Activated B cell treated with CpG ODN at 0.5 μM for 24 hours (primary cell): ENCODE measurements at regions not wholly inside any gene's neighbourhood (a gene's known extent, or its start where the extent isn't known, plus 50 kb on each side); places are given as distances from the start of the nearest gene placed in this dataset.

Experiments
- ATAC-seq: fragments of 200-7000 bp; cut with Tn5 transposase; one replicate; pipeline ENCODE4 v1.10.0; 2021; ENCODE audit warnings: low read depth, mild to moderate bottlenecking, moderate library complexity
- CTCF ChIA-PET: fragments of 350-600 bp; sonication (Branson Sonifier 250); formaldehyde crosslinking; loops from one replicate; lab custom pipeline; 2021; ENCODE audit warnings: antibody characterized with exemption; lab: Charles Lee
- POLR2A ChIA-PET: fragments of 350-600 bp; sonication (Branson Sonifier 250); formaldehyde crosslinking; loops from one replicate; lab custom pipeline; 2021; ENCODE audit warnings: antibody characterized with exemption; lab: Charles Lee
- DNase-seq: peaks from one replicate; pipeline ENCODE4 v3.0.0; 2022
- H3K27ac Mint-ChIP-seq: one replicate; pipeline ENCODE4 v1.8.0; 2020; ENCODE audit warnings: mixed read lengths
- H3K27me3 Mint-ChIP-seq: one replicate; pipeline ENCODE4 v1.8.0; 2021; ENCODE audit warnings: mixed read lengths
- H3K36me3 Mint-ChIP-seq: one replicate; pipeline ENCODE4 v1.8.0; 2021; ENCODE audit warnings: low read depth, mixed read lengths
- H3K4me1 Mint-ChIP-seq: one replicate; pipeline ENCODE4 v1.8.0; 2021; ENCODE audit warnings: mixed read lengths
- H3K4me3 Mint-ChIP-seq: one replicate; pipeline ENCODE4 v1.8.0; 2020; ENCODE audit warnings: mild to moderate bottlenecking, mixed read lengths
- H3K9me3 Mint-ChIP-seq: one replicate; pipeline ENCODE4 v1.8.0; 2020; ENCODE audit warnings: mixed read lengths
- CTCF ChIP-seq: fragments of 200-600 bp; IDR thresholded peaks from one replicate; pipeline ENCODE4 v1.8.0; 2022; ENCODE audit warnings: antibody characterized with exemption, mild to moderate bottlenecking
- intact Hi-C: fragments of 100-400 bp; cut with micrococcal nuclease; formaldehyde crosslinking; loops from one replicate; pipeline ENCODE4 v1.15.1; 2024

- Mint-ChIP-seq H3K36me3 (no peaks in the 10 kb centered on the region), H3K9me3 (no peaks in the 10 kb centered on the region), H3K27ac (no peak overlapping the region), H3K4me3 (no peak overlapping the region), H3K4me1 (no peaks in the 10 kb centered on the region), H3K27me3 (peaks cover 14% of the 10 kb centered on the region)
- DNase-seq, result no peak
- ATAC-seq, result no peak
- ChIA-PET POLR2A (no interaction called here), CTCF (interaction anchor here (1.2 to 5.7 kb wide), 8 partner anchors 9 to 1549 kb away, joined by 3 to 36 read pairs (median 6); no protein-coding TSS in a partner anchor)
- intact Hi-C loops, result no loop called here
- TF ChIP-seq CTCF, result no peak
These were observed 508.4 kb downstream of the PLCL1 start for GRCh38 chr2:198312596-198313483.

- H3K27ac Mint-ChIP-seq, result no peak overlapping the region
- CTCF ChIA-PET, result interaction anchor here (1.1 to 5.7 kb wide), 2 partner anchors 1425 to 1429 kb away, joined by 3 to 36 read pairs; no protein-coding TSS in a partner anchor
- ATAC-seq (no peak), DNase-seq (no peak)
- H3K9me3 Mint-ChIP-seq, result no peaks in the 10 kb centered on the region
- H3K27me3 Mint-ChIP-seq, result peaks cover 11% of the 10 kb centered on the region
- POLR2A ChIA-PET, result no interaction called here
- no peak for TF ChIP-seq CTCF
- no peaks in the 10 kb centered on the region for H3K36me3 Mint-ChIP-seq
- no peak overlapping the region for H3K4me3 Mint-ChIP-seq
- intact Hi-C loops, result no loop called here
- H3K4me1 Mint-ChIP-seq, result no peaks in the 10 kb centered on the region
These were observed 506.6 kb downstream of the PLCL1 start for GRCh38 chr2:198311020-198311419.

- H3K36me3 Mint-ChIP-seq, result no peaks in the 10 kb centered on the region
- no peak overlapping the region for H3K27ac Mint-ChIP-seq
- ATAC-seq, result peak; percentile 52
- ChIA-PET POLR2A (no interaction called here), CTCF (interaction anchor here (0.8 to 1.6 kb wide), 7 partner anchors 8 to 1429 kb away, joined by 3 to 8 read pairs (median 4); no protein-coding TSS in a partner anchor)
- no peak for DNase-seq
- intact Hi-C loops, result loop anchor here (1.0 kb wide), 2 partner anchors 1177 to 1430 kb away; no protein-coding TSS in a partner anchor
- peaks cover 10% of the 10 kb centered on the region for H3K27me3 Mint-ChIP-seq
- no peaks in the 10 kb centered on the region for H3K9me3 Mint-ChIP-seq
- H3K4me1 Mint-ChIP-seq, result no peaks in the 10 kb centered on the region
- TF ChIP-seq CTCF, result no peak
- no peak overlapping the region for H3K4me3 Mint-ChIP-seq
These were observed 505.4 kb downstream of the PLCL1 start for GRCh38 chr2:198309673-198310280.

GRCh38 chr2:198309081-198309480 is 504.7 kb downstream of the PLCL1 start:
- no peak overlapping the region for H3K27ac Mint-ChIP-seq
- intact Hi-C loops, result loop anchor here (1.0 kb wide), 2 partner anchors 1177 to 1430 kb away; no protein-coding TSS in a partner anchor

More at GRCh38 chr2:198309081-198309480, 504.7 kb downstream of the PLCL1 start:
- no peak for DNase-seq
- ATAC-seq, result no peak
- Mint-ChIP-seq H3K4me3 (no peak overlapping the region), H3K27me3 (peaks cover 10% of the 10 kb centered on the region), H3K9me3 (no peaks in the 10 kb centered on the region), H3K4me1 (no peaks in the 10 kb centered on the region), H3K36me3 (no peaks in the 10 kb centered on the region)
- TF ChIP-seq CTCF, result no peak
- CTCF ChIA-PET, result interaction anchor here (0.8 to 1.6 kb wide), 7 partner anchors 9 to 1430 kb away, joined by 3 to 8 read pairs (median 4); no protein-coding TSS in a partner anchor
- POLR2A ChIA-PET, result no interaction called here
